HG02571 (cell line): ENCODE measurements at regions not wholly inside any gene's neighbourhood (a gene's known extent, or its start where the extent isn't known, plus 50 kb on each side); places are given as distances from the start of the nearest gene placed in this dataset.

Source experiments
- ATAC-seq: cut with Tn5 transposase; IDR thresholded peaks from one replicate; pipeline ENCODE4 v1.9.1; 2021; ENCODE audit warnings: mild to moderate bottlenecking, moderate library complexity; ENCODE audit not compliant: unreplicated experiment

DNA sequence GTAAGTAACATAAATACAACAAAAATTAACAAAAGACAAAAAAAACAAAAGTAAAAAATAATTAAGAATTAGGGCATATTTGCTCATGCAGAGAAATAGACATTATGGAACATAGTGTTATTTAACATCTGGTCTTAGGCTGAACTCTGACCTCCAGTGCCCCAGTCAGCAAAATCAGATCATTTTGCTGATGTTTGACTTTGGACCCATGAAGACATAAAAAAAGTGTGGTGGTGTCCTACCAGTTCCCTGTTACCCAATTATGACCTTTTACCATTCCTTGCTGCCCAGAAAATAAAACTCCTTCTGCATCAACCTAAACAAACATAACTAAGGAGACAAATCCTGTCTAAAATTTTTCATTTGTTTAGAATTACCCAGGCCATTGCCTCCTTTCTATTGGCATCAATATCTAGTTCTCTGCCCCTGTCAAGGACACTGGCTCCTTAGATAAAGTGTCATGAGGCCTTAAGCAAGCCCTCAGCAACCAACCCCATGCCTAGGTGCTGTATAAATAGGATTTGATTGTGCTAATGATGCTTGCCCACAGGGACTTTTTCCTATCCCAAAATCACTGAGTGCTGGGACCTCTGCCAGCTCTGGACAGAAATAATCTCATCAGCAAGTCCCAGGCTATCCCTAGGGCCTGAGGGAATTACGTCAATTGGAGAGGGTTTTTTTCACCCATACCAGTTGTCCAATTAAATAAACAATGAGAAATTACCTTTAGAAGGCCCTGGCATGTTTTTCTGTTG, 334.5 kb upstream of the UMPS start:
- ATAC-seq, result no peak

DNA sequence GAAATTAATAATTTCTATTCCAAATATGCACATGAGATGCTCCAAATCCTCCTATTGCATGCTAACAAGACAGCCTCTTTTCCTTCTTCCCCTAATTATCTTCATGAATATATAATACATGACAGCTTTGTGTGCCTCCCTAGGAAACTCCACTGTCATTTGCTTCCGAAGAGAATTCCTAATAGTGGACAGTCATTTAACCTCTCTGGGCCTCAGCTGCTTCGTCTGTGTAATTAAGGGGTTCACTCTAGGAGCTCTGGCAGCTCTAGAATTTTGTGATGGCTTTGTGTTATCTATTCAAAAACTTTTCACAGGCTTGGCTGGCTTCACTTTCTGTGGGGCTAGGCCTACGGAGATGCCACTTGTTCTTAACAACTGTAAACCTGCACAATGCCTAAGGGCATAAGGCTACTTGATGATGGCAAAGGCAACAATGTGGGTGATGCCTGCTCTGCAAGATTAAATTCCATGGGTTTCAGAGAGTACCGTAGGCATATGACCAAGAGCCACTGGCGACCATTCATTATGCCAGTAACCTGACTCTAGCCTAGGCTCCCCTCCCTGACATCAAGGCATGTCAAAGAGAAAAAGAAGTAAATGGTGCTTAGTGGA, 333.8 kb upstream of the UMPS start:
- ATAC-seq, result no peak

DNA sequence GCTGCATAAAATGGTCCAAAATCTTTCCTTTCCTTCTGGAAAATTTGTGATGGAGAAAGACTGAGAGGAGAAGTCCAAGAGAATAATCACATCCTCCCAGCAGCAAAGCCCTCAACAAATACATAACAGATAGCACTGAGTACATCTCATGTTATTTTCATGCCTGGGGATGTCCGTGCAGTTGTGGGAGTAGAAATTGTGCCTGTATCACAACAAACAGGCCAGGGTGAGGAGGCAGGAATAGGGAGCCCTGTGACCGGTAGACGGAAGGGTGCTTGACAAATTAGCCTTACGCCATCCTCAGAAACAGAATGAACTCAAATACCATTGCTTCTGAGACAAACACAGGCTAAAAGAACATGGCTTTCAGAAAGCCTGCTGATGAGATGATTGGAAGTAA, 333.2 kb upstream of the UMPS start:
- no peak for ATAC-seq

DNA sequence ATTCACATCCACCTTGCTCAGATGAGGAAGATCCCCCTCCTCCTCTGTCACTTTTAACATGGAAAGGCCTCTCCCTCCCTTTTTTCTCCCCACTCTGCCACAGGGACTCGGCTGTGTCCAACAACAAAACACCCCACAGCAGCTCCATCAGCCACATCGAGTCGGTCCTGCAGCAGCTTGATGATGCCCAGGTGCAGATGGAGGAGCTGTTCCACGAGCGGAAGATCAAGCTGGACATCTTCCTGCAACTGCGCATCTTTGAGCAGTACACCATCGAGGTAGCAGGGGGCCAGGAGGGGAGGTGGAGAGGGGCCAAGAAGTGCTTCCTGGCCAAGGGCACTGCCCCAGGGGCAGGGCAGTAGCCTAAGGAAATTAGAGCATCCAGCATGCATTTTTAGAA, 331.7 kb upstream of the UMPS start:
- no peak for ATAC-seq

DNA sequence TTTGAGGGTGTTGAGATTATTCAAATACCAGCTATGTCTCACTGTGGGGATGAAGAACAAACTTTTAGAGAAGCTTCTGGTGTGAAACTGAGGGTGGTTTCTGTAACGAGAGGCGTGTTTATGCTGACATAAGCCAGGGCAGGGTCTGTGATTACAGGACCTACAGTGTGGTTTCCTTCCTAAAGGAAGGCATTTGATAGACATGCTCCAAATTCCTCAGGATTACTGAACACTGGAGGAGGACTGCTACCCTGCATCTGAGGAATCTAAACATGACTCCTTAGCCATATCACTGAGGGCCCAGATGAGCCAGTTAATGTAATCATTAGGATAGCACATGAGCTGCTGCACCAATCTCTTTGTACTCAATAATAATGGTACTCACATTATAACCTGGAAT, 328.4 kb upstream of the UMPS start:
- ATAC-seq, result no peak

DNA sequence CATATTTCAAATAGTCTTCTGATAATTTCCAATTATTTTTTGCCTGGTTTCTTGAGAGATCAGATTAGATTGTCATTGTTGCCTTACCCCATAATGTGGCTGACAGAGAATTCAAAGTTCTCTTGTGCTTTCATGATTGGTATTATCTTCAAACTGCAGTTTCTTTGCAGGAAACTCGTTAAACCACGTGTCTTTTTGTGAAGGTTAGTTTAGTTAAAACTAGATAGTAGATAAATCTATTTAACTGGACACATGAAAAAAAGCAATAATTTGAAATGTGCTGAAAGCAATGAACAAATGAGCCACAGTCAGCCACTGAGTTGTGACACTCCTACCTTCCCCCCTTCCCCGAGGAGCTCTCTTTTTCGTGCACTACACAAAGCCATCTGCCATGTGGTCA, 327.5 kb upstream of the UMPS start:
- no peak for ATAC-seq

DNA sequence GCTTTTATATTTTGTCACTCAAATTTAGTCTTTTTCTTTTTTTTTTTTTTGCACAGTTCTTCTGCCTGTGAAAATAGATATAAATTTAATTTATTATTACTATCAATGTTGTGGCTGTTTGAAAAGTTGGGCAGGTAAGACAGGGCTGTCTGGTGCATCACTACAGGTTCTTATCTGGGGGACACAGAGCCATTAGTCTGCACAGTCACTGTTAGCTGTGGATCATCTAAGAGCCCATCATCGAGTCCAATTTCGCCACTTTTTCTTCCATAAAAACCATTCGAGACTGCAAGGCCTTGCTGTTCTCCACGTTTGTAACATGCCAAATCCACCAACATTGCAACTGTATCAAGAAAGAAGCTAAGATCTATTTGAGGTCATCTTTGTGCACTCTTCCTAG, 325.6 kb upstream of the UMPS start:
- no peak for ATAC-seq

DNA sequence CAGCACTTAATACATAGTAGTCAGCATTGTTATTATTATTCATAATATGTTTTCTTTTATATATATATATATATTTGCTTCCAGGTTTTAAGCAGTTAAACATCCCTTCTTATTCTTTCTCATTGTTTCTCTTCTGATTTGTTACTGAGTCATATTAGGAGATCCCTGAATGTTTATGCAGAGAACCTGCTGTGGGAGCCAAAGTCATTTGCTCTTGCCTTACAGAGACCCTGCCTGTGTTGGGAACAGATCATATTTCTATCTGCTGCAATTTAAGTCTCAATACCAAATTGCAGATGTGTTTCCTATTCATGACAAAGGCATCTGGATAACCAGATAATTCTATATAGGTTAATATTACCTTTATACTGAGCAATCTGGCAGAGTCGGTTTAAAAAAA, 323.0 kb upstream of the UMPS start:
- ATAC-seq, result no peak

DNA sequence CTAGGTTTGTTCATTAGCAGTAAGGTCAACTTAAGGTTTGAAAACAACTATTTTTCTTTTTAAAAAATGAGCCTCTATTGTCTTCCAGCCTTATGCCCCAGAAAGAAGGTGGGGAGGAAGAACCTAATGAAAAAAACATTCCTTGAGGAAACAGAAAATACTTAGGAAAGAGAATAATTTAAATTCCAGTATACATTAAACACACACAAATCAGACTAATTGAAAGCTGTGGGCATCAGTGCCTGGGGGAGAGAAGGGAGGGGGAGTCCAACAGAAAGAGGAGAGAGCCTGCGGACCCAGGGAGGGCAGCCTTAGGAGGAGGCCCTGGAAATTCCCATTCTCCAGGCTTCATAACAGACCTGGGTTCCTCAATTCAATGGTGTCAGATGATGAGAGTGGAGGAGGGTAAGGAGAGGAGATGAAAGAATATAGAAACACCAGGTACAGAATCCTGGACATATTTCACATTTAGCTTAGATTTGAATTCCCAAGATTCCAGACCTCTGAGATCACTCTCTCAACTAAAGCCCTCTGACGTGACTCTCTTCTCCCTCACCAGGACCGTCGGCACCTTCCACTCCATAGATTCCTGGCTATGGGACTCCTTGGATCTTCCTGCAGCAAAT, 320.5 kb upstream of the UMPS start:
- ATAC-seq, result no peak

DNA sequence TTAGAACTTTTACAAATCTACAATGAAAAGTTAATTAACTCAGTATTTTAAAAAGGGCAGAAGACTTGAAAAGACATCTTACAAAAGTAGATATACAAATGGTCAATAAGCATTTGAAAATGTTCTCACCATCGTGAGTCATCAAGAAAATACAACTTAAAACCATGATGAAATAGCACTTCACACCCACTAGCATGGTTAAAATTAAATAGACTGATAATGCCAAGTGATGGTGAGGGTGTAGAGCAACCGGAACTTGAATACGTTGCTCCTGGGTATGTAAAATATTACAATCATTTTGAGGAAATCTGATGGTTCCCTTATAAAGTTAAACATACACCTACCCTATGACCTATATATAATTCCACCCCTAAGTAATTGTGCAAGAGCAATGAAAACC, 319.8 kb upstream of the UMPS start:
- ATAC-seq, result no peak

DNA sequence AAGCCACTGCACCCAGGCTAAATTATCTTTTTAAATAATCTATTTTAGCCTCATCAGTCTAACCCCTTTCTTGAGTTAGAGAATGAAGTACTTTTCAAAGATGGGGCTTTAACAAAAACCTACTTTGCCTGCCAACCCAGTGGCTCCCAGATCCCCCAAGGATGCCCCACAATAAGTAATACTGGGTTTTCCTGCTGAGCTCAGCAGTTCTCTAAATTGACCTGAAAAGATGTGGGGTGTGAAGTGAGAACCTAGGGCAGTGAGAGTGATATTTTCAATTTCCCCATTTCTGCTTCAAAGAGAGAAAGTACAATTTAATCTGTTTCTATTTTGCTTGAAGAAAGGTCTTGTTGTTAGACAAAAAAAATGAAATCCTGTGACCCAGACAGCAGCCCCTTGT, 318.5 kb upstream of the UMPS start:
- no peak for ATAC-seq

DNA sequence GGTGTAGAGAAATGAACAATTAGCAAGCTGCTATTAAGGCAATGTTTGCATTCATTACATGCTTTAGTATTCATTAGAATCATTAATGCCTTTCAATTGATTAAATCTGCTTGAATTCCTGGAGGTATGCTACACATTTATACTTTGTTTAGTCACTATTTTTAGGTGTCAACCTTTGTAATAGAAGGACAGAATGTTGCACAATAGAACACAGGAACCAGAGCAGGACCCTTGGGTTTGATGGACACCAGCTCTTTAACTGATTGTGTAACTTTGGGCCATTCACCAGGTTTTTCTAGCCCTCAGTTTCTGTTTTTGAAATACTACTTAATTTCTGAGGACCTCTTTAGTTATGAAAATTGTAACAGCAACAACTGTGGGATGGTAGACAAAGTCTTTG, 317.6 kb upstream of the UMPS start:
- ATAC-seq, result no peak

DNA sequence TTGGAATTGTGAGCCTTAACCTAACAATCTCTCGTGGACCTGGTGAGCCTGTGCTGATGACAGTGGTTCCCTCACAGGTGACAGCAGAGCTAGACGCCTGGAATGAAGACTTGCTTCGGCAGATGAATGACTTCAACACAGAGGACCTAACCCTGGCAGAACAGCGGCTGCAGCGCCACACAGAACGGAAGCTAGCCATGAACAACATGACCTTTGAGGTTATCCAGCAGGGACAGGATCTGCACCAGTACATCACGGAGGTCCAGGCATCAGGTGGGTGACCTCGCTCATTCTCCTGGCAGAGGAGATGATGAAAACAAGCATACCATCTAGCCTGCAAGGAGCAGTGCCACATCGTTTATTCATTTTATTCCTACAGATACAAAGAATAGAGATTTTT, 316.9 kb upstream of the UMPS start:
- no peak for ATAC-seq

DNA sequence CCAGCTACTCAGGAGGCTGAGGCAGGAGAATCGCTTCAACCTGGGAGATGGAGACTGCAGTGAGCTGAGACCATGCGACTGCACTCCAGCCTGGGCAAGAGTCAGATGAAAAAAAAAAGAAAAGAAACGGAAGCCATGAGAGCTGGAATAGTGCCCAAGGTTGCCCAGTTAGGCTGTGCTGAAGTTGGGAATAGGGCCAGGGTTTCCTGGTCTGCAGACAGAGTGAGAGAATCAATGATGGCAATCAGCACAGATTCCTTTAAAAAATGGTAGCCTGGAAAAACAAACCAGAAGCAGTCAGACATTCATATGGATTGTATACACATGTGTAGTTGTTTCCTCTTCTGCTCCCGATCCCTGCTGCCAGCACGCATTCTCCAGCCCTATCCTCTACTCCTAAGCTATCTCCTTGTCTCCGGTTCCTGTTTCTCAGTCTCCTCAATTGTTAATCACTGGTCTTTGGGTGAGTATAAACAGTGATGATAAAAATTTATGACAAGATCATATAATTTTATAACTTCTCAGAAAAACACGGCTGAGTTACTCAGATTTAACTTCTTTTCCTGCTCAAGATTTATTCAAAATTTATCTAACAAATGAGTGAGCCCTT, 316.2 kb upstream of the UMPS start:
- ATAC-seq, result no peak

DNA sequence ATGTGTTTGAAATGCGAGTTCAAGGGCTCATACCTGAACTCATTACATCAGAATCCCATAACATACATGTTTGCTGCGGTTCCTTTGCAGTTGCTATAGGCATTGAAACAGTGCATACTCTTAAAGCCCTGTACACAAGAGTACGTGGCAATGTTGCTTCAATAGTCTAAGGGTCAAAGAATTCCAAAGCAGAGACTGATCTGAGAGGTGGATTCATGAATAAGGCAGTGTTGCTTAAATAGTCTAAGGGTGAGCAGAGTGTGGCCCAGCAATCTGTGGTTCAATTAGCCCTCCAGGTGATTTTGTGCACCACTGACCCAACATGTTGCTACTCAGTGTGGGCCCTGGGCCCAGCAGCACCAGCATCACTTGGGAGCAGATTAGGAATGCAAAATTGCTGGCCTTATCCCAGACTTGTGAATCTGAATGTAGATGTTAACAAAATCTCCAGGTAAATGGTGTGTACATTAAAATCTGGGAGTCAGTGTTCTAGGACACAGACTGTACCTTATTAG, 314.7 kb upstream of the UMPS start:
- no peak for ATAC-seq

DNA sequence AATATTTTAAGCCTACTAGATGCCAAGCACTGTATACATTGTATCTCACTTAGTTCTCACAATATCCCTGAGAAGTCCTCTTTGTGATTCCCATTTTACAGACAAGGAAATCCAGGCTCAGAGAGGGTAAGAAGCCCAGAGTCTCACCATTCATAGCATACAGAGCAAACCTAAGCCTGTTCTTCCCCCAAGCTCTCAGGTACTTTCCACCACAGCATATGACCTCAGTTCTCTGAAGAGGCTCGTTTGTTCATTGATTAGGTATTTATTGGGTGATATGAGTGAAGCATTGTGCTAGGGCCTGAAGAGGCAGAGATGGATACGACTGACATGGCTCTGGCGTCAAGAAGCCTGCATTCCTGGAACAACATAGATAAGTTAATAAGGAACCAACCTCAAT, 310.9 kb upstream of the UMPS start:
- no peak for ATAC-seq

DNA sequence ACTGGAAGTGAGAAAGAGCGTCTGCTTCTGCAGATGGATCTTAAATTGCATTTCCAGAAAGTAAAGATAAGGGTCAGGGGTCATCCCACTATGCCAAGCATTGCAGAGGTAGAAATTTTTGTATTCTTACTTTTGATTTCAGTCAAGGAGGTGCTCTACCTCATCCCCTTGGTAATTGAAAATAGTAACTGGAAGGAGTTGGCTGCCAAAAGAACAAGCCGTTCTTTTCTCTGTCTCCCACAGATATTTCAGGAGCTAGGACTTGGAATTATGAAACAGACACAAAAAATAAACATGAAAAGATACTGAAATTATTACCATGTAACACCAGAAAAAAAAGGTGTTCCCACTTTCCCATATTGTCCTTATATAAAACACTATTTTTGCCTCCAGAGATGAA, 309.9 kb upstream of the UMPS start:
- no peak for ATAC-seq

DNA sequence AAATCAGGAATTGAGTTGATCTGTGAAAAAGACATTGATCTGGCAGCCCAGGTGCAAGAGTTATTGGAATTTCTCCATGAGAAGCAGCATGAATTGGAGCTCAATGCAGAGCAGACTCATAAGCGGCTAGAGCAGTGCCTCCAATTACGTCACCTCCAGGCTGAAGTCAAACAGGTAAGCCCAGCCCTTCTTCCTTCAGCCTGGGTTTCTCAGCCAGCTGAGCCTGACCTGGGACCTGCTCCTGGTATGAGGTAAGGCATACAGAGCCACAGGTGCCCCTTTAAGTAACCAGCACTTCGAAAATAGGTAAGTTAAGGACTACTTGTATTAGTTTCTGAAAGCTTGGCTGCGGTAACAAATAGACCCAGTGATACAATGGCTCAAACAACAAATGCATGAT, 307.4 kb upstream of the UMPS start:
- no peak for ATAC-seq

DNA sequence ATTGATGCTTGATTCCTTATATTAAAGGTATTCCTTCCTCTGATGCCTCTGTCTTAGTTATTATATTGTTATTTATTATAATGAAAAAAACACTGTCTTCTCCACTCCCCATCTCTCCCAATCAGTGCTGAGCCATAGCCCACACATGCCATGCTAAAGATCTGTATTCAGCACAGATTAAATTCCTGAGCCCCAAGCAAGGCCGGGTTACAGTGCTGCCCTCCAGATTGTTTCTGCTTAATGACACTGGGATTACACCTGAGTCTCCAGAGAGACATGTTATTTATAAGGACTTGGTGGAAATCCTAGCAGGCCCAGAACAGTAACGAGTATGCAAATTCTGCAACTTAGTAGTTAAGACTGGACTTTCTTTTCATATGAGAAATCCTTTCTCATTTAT, 305.9 kb upstream of the UMPS start:
- ATAC-seq, result no peak

DNA sequence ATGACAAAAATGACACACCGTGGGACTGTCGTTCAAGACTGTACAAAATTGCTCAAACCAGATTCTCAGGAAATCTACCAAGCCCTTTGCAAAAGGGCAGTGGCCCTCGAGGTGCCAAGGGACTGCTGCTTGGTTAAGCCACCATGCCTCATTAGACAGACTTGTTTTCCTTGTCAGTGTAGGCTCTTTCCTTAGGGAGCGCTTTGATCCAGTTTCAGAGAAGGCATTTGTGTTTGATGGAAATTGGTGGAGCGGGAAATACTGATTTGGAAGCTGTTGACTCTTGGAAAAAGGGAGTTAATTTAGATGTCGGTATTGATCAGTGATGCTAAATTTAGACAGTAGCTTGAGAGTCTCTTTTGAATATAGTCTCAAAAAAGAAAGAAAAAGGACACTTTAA, 304.3 kb upstream of the UMPS start:
- no peak for ATAC-seq

DNA sequence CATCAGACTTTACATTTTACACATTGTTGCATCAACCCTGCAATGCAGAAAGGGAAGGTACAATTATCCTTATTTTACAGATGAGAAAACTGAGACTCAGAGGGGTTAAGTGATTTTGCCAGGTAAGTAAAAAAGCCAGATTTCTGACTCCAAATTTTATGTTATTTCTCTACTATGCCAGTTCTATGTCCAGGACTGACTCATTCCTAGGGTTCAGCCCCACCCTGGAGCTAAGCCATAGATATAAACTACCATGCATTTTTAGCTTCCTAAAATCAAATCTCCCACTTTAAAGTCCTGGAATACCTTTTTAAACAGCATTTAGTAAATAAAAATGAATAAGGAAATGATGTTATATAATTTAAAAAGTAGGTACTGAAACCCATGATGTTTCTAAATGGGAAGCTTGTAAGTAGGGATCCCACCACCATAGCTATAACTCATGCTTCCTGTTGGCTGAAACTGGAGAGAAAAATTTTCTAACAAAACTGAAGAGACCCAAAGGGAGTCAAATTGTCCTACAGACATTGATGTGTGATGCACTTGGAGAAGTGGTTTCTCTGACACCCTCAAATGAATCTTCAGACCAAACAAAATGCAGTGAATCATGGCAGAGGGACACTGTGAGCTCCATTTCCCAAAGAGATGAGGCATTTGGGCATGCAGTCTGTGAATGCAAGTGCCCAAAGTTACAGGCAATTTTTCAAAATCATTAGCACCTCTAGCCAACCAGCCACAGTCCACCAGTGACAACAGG, 301.7 kb upstream of the UMPS start:
- ATAC-seq, result no peak
